ENCODE measurements at regions not wholly inside any gene's neighbourhood (a gene's known extent, or its start where the extent isn't known, plus 50 kb on each side); places are given as distances from the start of the nearest gene placed in this dataset.

DNA sequence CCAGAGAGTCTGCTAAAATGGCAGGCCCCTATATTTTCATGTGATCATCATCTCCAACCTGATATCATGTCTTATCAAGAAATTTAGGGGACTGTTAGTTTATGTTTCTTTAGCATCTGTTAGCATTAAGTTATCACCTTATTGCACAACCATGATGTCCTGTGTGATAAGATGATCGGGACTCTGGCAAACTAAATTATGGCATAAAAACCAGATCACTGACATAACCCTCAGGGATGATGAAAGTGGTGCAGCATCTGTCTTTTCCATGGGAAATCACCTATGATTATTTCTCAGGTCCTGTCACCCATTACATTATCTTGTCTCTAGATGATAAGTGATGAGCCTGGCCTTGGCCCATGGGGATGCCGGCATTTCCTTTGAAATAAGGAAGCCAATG is 458.6 kb upstream of the DCC start:
- Histone ChIP-seq H3K27me3 (no peaks in the 10 kb centered on the region), H3K4me3 (no peak overlapping the region), H3F3A (ENCODE audit: low read depth) (no peaks in the 10 kb centered on the region), H2AFZ (replicated peaks) (no peak overlapping the region), H3K27ac (no peak overlapping the region), H3K4me1 (no peaks in the 10 kb centered on the region), H3K79me2 (ENCODE audit: low read depth) (no peaks in the 10 kb centered on the region), H3K9me3 (ENCODE audit: low read depth) (no peaks in the 10 kb centered on the region), H4K20me1 (ENCODE audit: low read depth) (no peaks in the 10 kb centered on the region), H3K9ac (no peak overlapping the region), H3K4me2 (no peak overlapping the region), H3K36me3 (no peaks in the 10 kb centered on the region)
- Mint-ChIP-seq H3K9me3 (no peaks in the 10 kb centered on the region), H3K36me3 (no peaks in the 10 kb centered on the region), H3K27ac (no peak overlapping the region), H3K27me3 (ENCODE audit: insufficient read depth, low read depth) (peaks cover 6% of the 10 kb centered on the region), H3K4me1 (no peaks in the 10 kb centered on the region), H3K4me3 (no peak overlapping the region)
- TF ChIP-seq, protein P1, sequence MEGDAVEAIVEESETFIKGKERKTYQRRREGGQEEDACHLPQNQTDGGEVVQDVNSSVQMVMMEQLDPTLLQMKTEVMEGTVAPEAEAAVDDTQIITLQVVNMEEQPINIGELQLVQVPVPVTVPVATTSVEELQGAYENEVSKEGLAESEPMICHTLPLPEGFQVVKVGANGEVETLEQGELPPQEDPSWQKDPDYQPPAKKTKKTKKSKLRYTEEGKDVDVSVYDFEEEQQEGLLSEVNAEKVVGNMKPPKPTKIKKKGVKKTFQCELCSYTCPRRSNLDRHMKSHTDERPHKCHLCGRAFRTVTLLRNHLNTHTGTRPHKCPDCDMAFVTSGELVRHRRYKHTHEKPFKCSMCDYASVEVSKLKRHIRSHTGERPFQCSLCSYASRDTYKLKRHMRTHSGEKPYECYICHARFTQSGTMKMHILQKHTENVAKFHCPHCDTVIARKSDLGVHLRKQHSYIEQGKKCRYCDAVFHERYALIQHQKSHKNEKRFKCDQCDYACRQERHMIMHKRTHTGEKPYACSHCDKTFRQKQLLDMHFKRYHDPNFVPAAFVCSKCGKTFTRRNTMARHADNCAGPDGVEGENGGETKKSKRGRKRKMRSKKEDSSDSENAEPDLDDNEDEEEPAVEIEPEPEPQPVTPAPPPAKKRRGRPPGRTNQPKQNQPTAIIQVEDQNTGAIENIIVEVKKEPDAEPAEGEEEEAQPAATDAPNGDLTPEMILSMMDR (IDR thresholded peaks at IDR 0.05), result no peak
- TF ChIP-seq EZH2 (IDR thresholded peaks at IDR 0.05) (no peak), EZH2phosphoT487 (IDR thresholded peaks at IDR 0.05) (no peak)
- no peak for DNase-seq (ENCODE audit: low spot score)

DNA sequence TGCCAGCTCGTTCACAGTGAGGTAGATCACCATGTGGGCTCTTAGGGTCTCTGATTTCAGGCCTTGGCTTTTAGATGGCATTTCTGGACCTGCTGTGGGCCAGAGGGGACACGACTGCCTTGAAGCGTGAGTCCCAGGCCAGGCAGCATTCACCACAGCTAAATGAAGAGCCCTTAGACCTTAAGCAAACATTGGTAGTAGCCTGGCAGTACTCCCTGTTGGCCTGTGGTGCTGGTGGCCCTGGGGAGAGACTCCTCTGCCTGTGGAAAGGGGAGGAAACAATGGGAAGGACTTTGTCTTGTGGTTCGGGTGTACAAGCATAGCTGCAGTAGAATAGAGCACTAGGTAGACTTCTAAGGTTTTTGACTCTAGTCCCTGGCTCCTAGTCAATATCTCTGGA is 456.0 kb upstream of the DCC start:
- Histone ChIP-seq H3K9me3 (ENCODE audit: low read depth) (no peaks in the 10 kb centered on the region), H3K79me2 (ENCODE audit: low read depth) (no peaks in the 10 kb centered on the region), H3K27me3 (no peaks in the 10 kb centered on the region), H3K36me3 (no peaks in the 10 kb centered on the region), H2AFZ (replicated peaks) (no peak overlapping the region), H3K4me1 (no peaks in the 10 kb centered on the region), H3K27ac (no peak overlapping the region), H3F3A (ENCODE audit: low read depth) (no peaks in the 10 kb centered on the region), H3K4me3 (no peak overlapping the region), H3K4me2 (no peak overlapping the region), H4K20me1 (ENCODE audit: low read depth) (no peaks in the 10 kb centered on the region), H3K9ac (no peak overlapping the region)
- Mint-ChIP-seq H3K4me1 (no peaks in the 10 kb centered on the region), H3K27ac (no peak overlapping the region), H3K27me3 (ENCODE audit: insufficient read depth, low read depth) (peaks cover 6% of the 10 kb centered on the region), H3K4me3 (no peak overlapping the region), H3K9me3 (no peaks in the 10 kb centered on the region), H3K36me3 (no peaks in the 10 kb centered on the region)
- no peak for TF ChIP-seq EZH2 (IDR thresholded peaks at IDR 0.05)
- TF ChIP-seq, protein P1 (IDR thresholded peaks at IDR 0.05), result no peak
- no peak for TF ChIP-seq EZH2phosphoT487 (IDR thresholded peaks at IDR 0.05)
- DNase-seq (ENCODE audit: low spot score), result no peak

DNA sequence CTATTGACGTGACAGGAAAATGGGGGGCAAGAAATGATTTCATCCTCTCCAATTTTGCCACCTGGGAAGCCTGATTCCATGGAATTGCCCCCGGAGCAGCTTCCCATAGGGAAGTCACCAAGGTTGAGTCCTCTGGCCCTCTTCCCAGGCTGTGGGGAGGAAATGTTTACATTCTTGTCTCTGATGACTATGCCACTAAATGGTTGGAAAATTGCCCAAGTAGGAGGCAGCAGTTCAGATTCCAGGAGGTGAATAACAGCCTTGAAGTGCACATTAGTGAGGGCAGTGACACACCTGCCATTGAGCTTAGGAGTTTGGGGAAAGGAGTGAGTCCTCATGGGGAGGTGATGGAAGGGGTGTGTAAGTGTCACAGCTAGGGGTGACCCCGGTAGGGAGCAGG is 449.2 kb upstream of the DCC start:
- H4K20me1 ChIP-seq (ENCODE audit: low read depth), result no peaks in the 10 kb centered on the region
- H3K4me2 ChIP-seq, result no peak overlapping the region
- H3K27me3 Mint-ChIP-seq (ENCODE audit: insufficient read depth, low read depth), result peaks cover 6% of the 10 kb centered on the region
- no peak overlapping the region for H3K4me3 Mint-ChIP-seq
- no peaks in the 10 kb centered on the region for H3K27me3 ChIP-seq
- H3K4me1 ChIP-seq, result no peaks in the 10 kb centered on the region
- no peak overlapping the region for H3K4me3 ChIP-seq
- no peak overlapping the region for H3K9ac ChIP-seq
- H3K36me3 Mint-ChIP-seq, result no peaks in the 10 kb centered on the region
- H2AFZ ChIP-seq (replicated peaks), result no peak overlapping the region
- no peaks in the 10 kb centered on the region for H3K79me2 ChIP-seq (ENCODE audit: low read depth)
- H3K27ac ChIP-seq, result no peak overlapping the region
- H3K36me3 ChIP-seq, result no peaks in the 10 kb centered on the region
- H3K9me3 Mint-ChIP-seq, result no peaks in the 10 kb centered on the region
- TF ChIP-seq EZH2 (IDR thresholded peaks at IDR 0.05) (no peak), EZH2phosphoT487 (IDR thresholded peaks at IDR 0.05) (no peak)
- TF ChIP-seq, protein P1 (IDR thresholded peaks at IDR 0.05), result no peak
- no peak overlapping the region for H3K27ac Mint-ChIP-seq
- no peak for DNase-seq (ENCODE audit: low spot score)
- H3F3A ChIP-seq (ENCODE audit: low read depth), result no peaks in the 10 kb centered on the region
- no peaks in the 10 kb centered on the region for H3K4me1 Mint-ChIP-seq
- no peaks in the 10 kb centered on the region for H3K9me3 ChIP-seq (ENCODE audit: low read depth)

DNA sequence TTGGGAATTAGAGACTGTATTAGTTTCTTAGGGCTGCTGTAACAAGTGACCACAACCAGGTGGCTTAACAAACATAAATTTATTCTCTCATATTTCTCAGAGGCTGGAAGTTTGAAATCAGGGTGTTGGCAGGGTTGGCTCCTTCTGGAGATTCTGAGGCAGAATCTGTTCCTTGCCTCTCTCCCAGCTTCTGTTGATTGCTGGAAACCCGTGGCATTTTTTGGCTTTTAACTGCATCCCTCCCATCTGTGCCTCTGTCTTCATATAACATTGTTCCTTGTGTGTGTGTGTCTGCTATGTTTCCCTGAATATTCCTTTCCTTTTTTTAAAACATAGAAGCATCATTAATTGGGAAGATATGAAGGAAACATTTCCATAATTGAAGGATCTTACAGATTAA is 448.1 kb upstream of the DCC start:
- H3K27ac ChIP-seq, result no peak overlapping the region
- H3K9me3 ChIP-seq (ENCODE audit: low read depth), result no peaks in the 10 kb centered on the region
- H4K20me1 ChIP-seq (ENCODE audit: low read depth), result no peaks in the 10 kb centered on the region
- H3F3A ChIP-seq (ENCODE audit: low read depth), result no peaks in the 10 kb centered on the region
- H3K79me2 ChIP-seq (ENCODE audit: low read depth), result no peaks in the 10 kb centered on the region
- H3K27me3 ChIP-seq, result no peaks in the 10 kb centered on the region
- no peaks in the 10 kb centered on the region for H3K36me3 ChIP-seq
- H3K4me3 Mint-ChIP-seq, result no peak overlapping the region
- TF ChIP-seq, protein P1 (IDR thresholded peaks at IDR 0.05), result no peak
- TF ChIP-seq EZH2 (IDR thresholded peaks at IDR 0.05) (no peak), EZH2phosphoT487 (IDR thresholded peaks at IDR 0.05) (no peak)
- H3K36me3 Mint-ChIP-seq, result no peaks in the 10 kb centered on the region
- H3K27ac Mint-ChIP-seq, result no peak overlapping the region
- no peaks in the 10 kb centered on the region for H3K9me3 Mint-ChIP-seq
- H3K4me1 ChIP-seq, result no peaks in the 10 kb centered on the region
- no peak overlapping the region for H3K4me3 ChIP-seq
- peaks cover 8% of the 10 kb centered on the region for H3K4me1 Mint-ChIP-seq
- DNase-seq (ENCODE audit: low spot score), result no peak
- H3K27me3 Mint-ChIP-seq (ENCODE audit: insufficient read depth, low read depth), result peaks cover 6% of the 10 kb centered on the region
- H3K9ac ChIP-seq, result no peak overlapping the region
- no peak overlapping the region for H2AFZ ChIP-seq (replicated peaks)
- H3K4me2 ChIP-seq, result no peak overlapping the region

Data from neural progenitor cell (in vitro differentiated cells).